Ovary (tissue), 3 donors: ENCODE measurements at regions not wholly inside any gene's neighbourhood (a gene's known extent, or its start where the extent isn't known, plus 50 kb on each side); places are given as distances from the start of the nearest gene placed in this dataset.

Source experiments
- CTCF ChIP-seq, 3 donors: fragments of 450-650 bp in 2 of 3; fragments of 200-600 bp in 1 of 3; IDR thresholded peaks; one replicate each; pipeline versions ENCODE4 v1.5.1 to v1.8.0; 2016 to 2022; ENCODE audit warnings: antibody characterized with exemption in 3 of 3, mild to moderate bottlenecking in 1 of 3
- EP300 ChIP-seq: sonication (generic); formaldehyde crosslinking; IDR thresholded peaks from one replicate; pipeline ENCODE4 v1.6.1; 2017; ENCODE audit warnings: antibody characterized with exemption
- POLR2A ChIP-seq: fragments of 450-650 bp; IDR thresholded peaks from one replicate; pipeline ENCODE4 v1.6.1; 2017; ENCODE audit warnings: antibody characterized with exemption, mild to moderate bottlenecking, moderate library complexity
- donor health status: DM: no; HTN: no; CAD: no.

GRCh38 chr12:13293096-13293495 is 96.6 kb downstream of the EMP1 start:
- TF ChIP-seq EP300: no peak
- TF ChIP-seq CTCF (IDR thresholded peaks at IDR 0.05): no peak
- TF ChIP-seq POLR2A: no peak
